H4 (cell line): ENCODE measurements at regions not wholly inside any gene's neighbourhood (a gene's known extent, or its start where the extent isn't known, plus 50 kb on each side); places are given as distances from the start of the nearest gene placed in this dataset.

ENCODE experiments used
- DNase-seq: peaks from one replicate; pipeline ENCODE4 v3.0.0-alpha.2; 2015; ENCODE audit warnings: low spot score

GRCh38 chr2:5236249-5236648 lies 455.9 kb upstream of the SOX11 start:
- no peak for DNase-seq

GRCh38 chr2:5242751-5243150 lies 449.4 kb upstream of the SOX11 start:
- DNase-seq = no peak

GRCh38 chr2:5250482-5250881 lies 441.7 kb upstream of the SOX11 start:
- no peak for DNase-seq

GRCh38 chr2:5253263-5253662 lies 438.9 kb upstream of the SOX11 start:
- DNase-seq = no peak

GRCh38 chr2:5254791-5255332 lies 437.3 kb upstream of the SOX11 start:
- DNase-seq = no peak

GRCh38 chr2:5263291-5263690 lies 428.9 kb upstream of the SOX11 start:
- no peak for DNase-seq

- DNase-seq = no peak
Measured at GRCh38 chr2:5264361-5264760, 427.8 kb upstream of the SOX11 start.

- no peak for DNase-seq
Measured at GRCh38 chr2:5285061-5285460, 407.1 kb upstream of the SOX11 start.

- DNase-seq = no peak
Measured at GRCh38 chr2:5285872-5286769, 406.1 kb upstream of the SOX11 start.

GRCh38 chr2:5287558-5288334 lies 404.4 kb upstream of the SOX11 start:
- no peak for DNase-seq

- DNase-seq = no peak
Measured at GRCh38 chr2:5290900-5291546, 401.2 kb upstream of the SOX11 start.

GRCh38 chr2:5304640-5305039 lies 387.5 kb upstream of the SOX11 start:
- DNase-seq = no peak

GRCh38 chr2:5315041-5315440 lies 377.1 kb upstream of the SOX11 start:
- DNase-seq = no peak

- no peak for DNase-seq
Measured at GRCh38 chr2:5315512-5315911, 376.7 kb upstream of the SOX11 start.

- DNase-seq = no peak
Measured at GRCh38 chr2:5316001-5316490, 376.1 kb upstream of the SOX11 start.

- DNase-seq = no peak
Measured at GRCh38 chr2:5319493-5319892, 372.7 kb upstream of the SOX11 start.

GRCh38 chr2:5322396-5322795 lies 369.8 kb upstream of the SOX11 start:
- no peak for DNase-seq

- DNase-seq = no peak
Measured at GRCh38 chr2:5325523-5325922, 366.7 kb upstream of the SOX11 start.

- no peak for DNase-seq
Measured at GRCh38 chr2:5328826-5329225, 363.4 kb upstream of the SOX11 start.

- DNase-seq = no peak
Measured at GRCh38 chr2:5329763-5330162, 362.4 kb upstream of the SOX11 start.

GRCh38 chr2:5330961-5331360 lies 361.2 kb upstream of the SOX11 start:
- DNase-seq = no peak

- DNase-seq = no peak
Measured at GRCh38 chr2:5332925-5333324, 359.3 kb upstream of the SOX11 start.
